ENCODE measurements at regions not wholly inside any gene's neighbourhood (a gene's known extent, or its start where the extent isn't known, plus 50 kb on each side); places are given as distances from the start of the nearest gene placed in this dataset.

DNA sequence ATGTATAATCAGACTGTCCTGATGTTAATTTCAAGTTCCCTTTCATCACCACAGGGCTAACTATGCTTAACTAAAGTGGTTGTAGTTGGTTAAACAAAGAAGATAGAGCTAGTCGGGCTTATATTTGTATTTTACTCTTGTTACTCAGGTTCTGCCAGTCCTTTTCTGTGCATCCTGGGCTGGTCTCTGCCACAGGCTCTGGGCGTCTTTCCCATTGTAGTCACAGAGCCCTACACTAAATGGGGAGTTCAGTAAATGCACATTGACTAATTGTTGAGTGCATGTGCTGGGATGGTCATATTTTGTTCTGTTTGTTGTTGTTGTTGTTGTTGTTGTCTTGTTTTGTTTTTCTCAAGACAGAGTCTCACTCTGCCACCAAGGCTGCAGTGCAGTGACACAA, 125.4 kb upstream of the PGR start:
- TF ChIP-seq RBM14 (IDR thresholded peaks at IDR 0.05; ENCODE audit: borderline replicate concordance, insufficient read depth, low read depth, low read length): no peak
- no peak for TF ChIP-seq ZNF217 (CRISPR knock-in tag; IDR thresholded peaks at IDR 0.05)
